ENCODE measurements at regions not wholly inside any gene's neighbourhood (a gene's known extent, or its start where the extent isn't known, plus 50 kb on each side); places are given as distances from the start of the nearest gene placed in this dataset.

GRCh38 chr13:72473321-72473720 lies 254.1 kb downstream of the MZT1 start:
- intact Hi-C loops (cut with micrococcal nuclease; ENCODE audit: unreplicated experiment) = no loop called here

GRCh38 chr13:72469906-72470305 lies 257.5 kb downstream of the MZT1 start:
- CTCF ChIA-PET (ENCODE audit: low intra/inter-chr PET ratio, low total read pairs) = no interaction called here
- no TSS peak for BruUV-seq (replicated peaks)
- no peak overlapping the region for H3K27ac ChIP-seq (ENCODE audit: extremely low read length, insufficient read depth, low read length)
- H4K20me1 ChIP-seq (ENCODE audit: insufficient read depth, low read length) = no peaks in the 10 kb centered on the region
- H3K4me1 ChIP-seq (ENCODE audit: insufficient read depth, low read length) = no peaks in the 10 kb centered on the region
- intact Hi-C loops (cut with micrococcal nuclease; ENCODE audit: unreplicated experiment) (no loop called here), in situ Hi-C loops (cut with HindIII; ENCODE audit: extremely low pct_ligation_motif_present, low pct_unique_long_range_greater_than_20kb) (no loop called here)
- H3K27me3 ChIP-seq (ENCODE audit: control insufficient read depth in 1 of 2, insufficient read depth in 2 of 2, low read length in 2 of 2) = no peaks in the 10 kb centered on the region
- POLR2A ChIA-PET = no interaction called here
- no peak overlapping the region for H3K4me2 ChIP-seq (ENCODE audit: low read depth, low read length)
- FAIRE-seq (no peak), DNase-seq (ENCODE audit: low spot score) (no peak), ATAC-seq (no peak)
- no peak overlapping the region for H3K9ac ChIP-seq (ENCODE audit: insufficient read depth, low read depth, low read length)
- no peaks in the 10 kb centered on the region for H3K9me3 ChIP-seq (ENCODE audit: low read length)
- no peak overlapping the region for H2AFZ ChIP-seq (ENCODE audit: low read length)
- no peaks in the 10 kb centered on the region for H3K79me2 ChIP-seq (ENCODE audit: insufficient read depth, low read length)
- TF ChIP-seq ZNF850 (CRISPR knock-in tag; conservative IDR thresholded peaks at IDR 0.05) = no peak
- no peak for TF ChIP-seq ETV6 (CRISPR knock-in tag; conservative IDR thresholded peaks at IDR 0.05)
- no peak for TF ChIP-seq ZBTB3 (CRISPR knock-in tag; IDR thresholded peaks at IDR 0.05; ENCODE audit: borderline replicate concordance, low read depth)
- no peak for TF ChIP-seq CERS6 (CRISPR knock-in tag; IDR thresholded peaks at IDR 0.05)
- TF ChIP-seq ZNF775 (CRISPR knock-in tag; IDR thresholded peaks at IDR 0.05; ENCODE audit: borderline replicate concordance) = no peak
- no peak for TF ChIP-seq ZNF430 (CRISPR knock-in tag; IDR thresholded peaks at IDR 0.05)
- TF ChIP-seq ZFAT (CRISPR knock-in tag; conservative IDR thresholded peaks at IDR 0.05) = no peak
- no peak for TF ChIP-seq ZBTB8A (CRISPR knock-in tag; IDR thresholded peaks at IDR 0.05; ENCODE audit: borderline replicate concordance, low read depth)
- no peaks in the 10 kb centered on the region for H3K36me3 ChIP-seq (replicated peaks in 1 of 2; ENCODE audit: control insufficient read depth in 1 of 2, insufficient read depth in 2 of 2, low read length in 2 of 2)
- no peak overlapping the region for H3K4me3 ChIP-seq (replicated peaks in 1 of 3; ENCODE audit: insufficient read depth in 1 of 3, low read depth in 2 of 3, low read length in 3 of 3)

More at GRCh38 chr13:72473321-72473720, 254.1 kb downstream of the MZT1 start:
- no peaks in the 10 kb centered on the region for H3K79me2 ChIP-seq (ENCODE audit: insufficient read depth, low read length)
- CTCF ChIA-PET (ENCODE audit: low intra/inter-chr PET ratio, low total read pairs) = no interaction called here
- H3K9me3 ChIP-seq (ENCODE audit: low read length) = no peaks in the 10 kb centered on the region
- no peaks in the 10 kb centered on the region for H4K20me1 ChIP-seq (ENCODE audit: insufficient read depth, low read length)
- H3K27me3 ChIP-seq (ENCODE audit: control insufficient read depth in 1 of 2, insufficient read depth in 2 of 2, low read length in 2 of 2) = no peaks in the 10 kb centered on the region
- no peak overlapping the region for H2AFZ ChIP-seq (ENCODE audit: low read length)
- no peak overlapping the region for H3K9ac ChIP-seq (ENCODE audit: insufficient read depth, low read depth, low read length)
- H3K4me1 ChIP-seq (ENCODE audit: insufficient read depth, low read length) = no peaks in the 10 kb centered on the region
- POLR2A ChIA-PET = no interaction called here
- H3K27ac ChIP-seq (ENCODE audit: extremely low read length, insufficient read depth, low read length) = no peak overlapping the region
- no peak overlapping the region for H3K4me2 ChIP-seq (ENCODE audit: low read depth, low read length)
- BruUV-seq (replicated peaks) = no TSS peak
- WGBS (ENCODE audit: low lambda C conversion rate) = 12% methylated on average over 4 of the region's 4 CpGs
- FAIRE-seq (no peak), DNase-seq (ENCODE audit: low spot score) (no peak), ATAC-seq (no peak)
- in situ Hi-C loops (cut with HindIII; ENCODE audit: extremely low pct_ligation_motif_present, low pct_unique_long_range_greater_than_20kb) = no loop called here
- no peaks in the 10 kb centered on the region for H3K36me3 ChIP-seq (replicated peaks in 1 of 2; ENCODE audit: control insufficient read depth in 1 of 2, insufficient read depth in 2 of 2, low read length in 2 of 2)
- no peak for TF ChIP-seq SRSF4 (IDR thresholded peaks at IDR 0.05; ENCODE audit: low read depth, low read length, poor library complexity, severe bottlenecking)
- no peak for TF ChIP-seq SAP130 (CRISPR knock-in tag; IDR thresholded peaks at IDR 0.05; ENCODE audit: low read depth)
- TF ChIP-seq CSRNP1 (CRISPR knock-in tag; IDR thresholded peaks at IDR 0.05) = no peak
- TF ChIP-seq ZFP41 (CRISPR knock-in tag; IDR thresholded peaks at IDR 0.05; ENCODE audit: borderline replicate concordance) = no peak
- no peak overlapping the region for H3K4me3 ChIP-seq (replicated peaks in 1 of 3; ENCODE audit: insufficient read depth in 1 of 3, low read depth in 2 of 3, low read length in 3 of 3)
